Activated T-helper 1 cell treated with anti-CD3 and anti-CD28 coated beads, Interleukin-12 subunit alpha, Interleukin-12 subunit beta, Interleukin-2, Interleukin-4 antibody, amounts not matched to agents 30 ng/mL and 10 ng/mL and 1 ng/mL, durations not matched to agents 14 hours and 24 hours and 36 hours (primary cell): ENCODE measurements at regions not wholly inside any gene's neighbourhood (a gene's known extent, or its start where the extent isn't known, plus 50 kb on each side); places are given as distances from the start of the nearest gene placed in this dataset.

Experiments
- DNase-seq: peaks from one replicate; pipeline ENCODE4 v3.0.0; 2021; ENCODE audit warnings: low spot score
- H3K27ac Mint-ChIP-seq: one replicate; pipeline ENCODE4 v1.8.0; 2021; ENCODE audit warnings: mild to moderate bottlenecking, mixed read lengths
- H3K27me3 Mint-ChIP-seq: one replicate; pipeline ENCODE4 v1.8.0; 2022; ENCODE audit warnings: mild to moderate bottlenecking, moderate library complexity, mixed read lengths; ENCODE audit not compliant: insufficient read depth
- H3K36me3 Mint-ChIP-seq: one replicate; pipeline ENCODE4 v1.8.0; 2021; ENCODE audit warnings: low read depth, mixed read lengths
- H3K4me1 Mint-ChIP-seq: one replicate; pipeline ENCODE4 v1.8.0; 2021; ENCODE audit warnings: low read depth, mixed read lengths
- H3K4me3 Mint-ChIP-seq: one replicate; pipeline ENCODE4 v1.8.0; 2021; ENCODE audit warnings: mild to moderate bottlenecking, moderate library complexity, mixed read lengths
- H3K9me3 Mint-ChIP-seq: one replicate; pipeline ENCODE4 v1.8.0; 2021; ENCODE audit warnings: mixed read lengths
- intact Hi-C: fragments of 100-400 bp; cut with micrococcal nuclease; formaldehyde crosslinking; loops from one replicate; pipeline ENCODE4 v1.15.1; 2024

- intact Hi-C loops: no loop called here
- H3K9me3 Mint-ChIP-seq: no peaks in the 10 kb centered on the region
Observed at GRCh38 chr1:60290393-60290792, 216.8 kb upstream of the C1orf87 start.

GRCh38 chr1:60287536-60287935, 214.0 kb upstream of the C1orf87 start:
- no peak overlapping the region for H3K4me3 Mint-ChIP-seq
- H3K36me3 Mint-ChIP-seq: no peaks in the 10 kb centered on the region
- H3K27me3 Mint-ChIP-seq: no peaks in the 10 kb centered on the region
- intact Hi-C loops: no loop called here
- no peak overlapping the region for H3K27ac Mint-ChIP-seq
- no peak for DNase-seq
- no peaks in the 10 kb centered on the region for H3K9me3 Mint-ChIP-seq
- no peaks in the 10 kb centered on the region for H3K4me1 Mint-ChIP-seq

More at GRCh38 chr1:60290393-60290792, 216.8 kb upstream of the C1orf87 start:
- no peaks in the 10 kb centered on the region for H3K27me3 Mint-ChIP-seq
- no peak for DNase-seq
- no peaks in the 10 kb centered on the region for H3K36me3 Mint-ChIP-seq
- H3K27ac Mint-ChIP-seq: no peak overlapping the region
- no peaks in the 10 kb centered on the region for H3K4me1 Mint-ChIP-seq
- H3K4me3 Mint-ChIP-seq: no peak overlapping the region

GRCh38 chr1:60283690-60284089, 210.1 kb upstream of the C1orf87 start:
- no peak for DNase-seq
- Mint-ChIP-seq H3K36me3 (no peaks in the 10 kb centered on the region), H3K27ac (no peak overlapping the region), H3K4me3 (no peak overlapping the region), H3K9me3 (no peaks in the 10 kb centered on the region), H3K27me3 (no peaks in the 10 kb centered on the region), H3K4me1 (peaks cover 10% of the 10 kb centered on the region)
- intact Hi-C loops: no loop called here

- H3K4me1 Mint-ChIP-seq: peaks cover 10% of the 10 kb centered on the region
- intact Hi-C loops: no loop called here
Observed at GRCh38 chr1:60281360-60281932, 207.9 kb upstream of the C1orf87 start.

GRCh38 chr1:60280819-60281218, 207.2 kb upstream of the C1orf87 start:
- Mint-ChIP-seq H3K27me3 (no peaks in the 10 kb centered on the region), H3K4me3 (no peak overlapping the region), H3K4me1 (peaks cover 10% of the 10 kb centered on the region), H3K27ac (no peak overlapping the region), H3K9me3 (no peaks in the 10 kb centered on the region), H3K36me3 (no peaks in the 10 kb centered on the region)
- intact Hi-C loops: no loop called here
- no peak for DNase-seq

More at GRCh38 chr1:60281360-60281932, 207.9 kb upstream of the C1orf87 start:
- H3K27me3 Mint-ChIP-seq: no peaks in the 10 kb centered on the region
- H3K9me3 Mint-ChIP-seq: no peaks in the 10 kb centered on the region
- H3K27ac Mint-ChIP-seq: no peak overlapping the region
- H3K36me3 Mint-ChIP-seq: no peaks in the 10 kb centered on the region
- no peak overlapping the region for H3K4me3 Mint-ChIP-seq
- no peak for DNase-seq

GRCh38 chr1:60280256-60280655, 206.7 kb upstream of the C1orf87 start:
- peaks cover 10% of the 10 kb centered on the region for H3K4me1 Mint-ChIP-seq
- H3K27me3 Mint-ChIP-seq: no peaks in the 10 kb centered on the region
- H3K27ac Mint-ChIP-seq: no peak overlapping the region
- intact Hi-C loops: no loop called here
- no peaks in the 10 kb centered on the region for H3K36me3 Mint-ChIP-seq
- H3K9me3 Mint-ChIP-seq: no peaks in the 10 kb centered on the region
- H3K4me3 Mint-ChIP-seq: no peak overlapping the region
- DNase-seq: no peak

GRCh38 chr1:60279798-60280197, 206.2 kb upstream of the C1orf87 start:
- intact Hi-C loops: no loop called here
- H3K36me3 Mint-ChIP-seq: no peaks in the 10 kb centered on the region
- peaks cover 10% of the 10 kb centered on the region for H3K4me1 Mint-ChIP-seq
- no peak for DNase-seq
- H3K27me3 Mint-ChIP-seq: no peaks in the 10 kb centered on the region
- H3K4me3 Mint-ChIP-seq: no peak overlapping the region
- no peaks in the 10 kb centered on the region for H3K9me3 Mint-ChIP-seq
- no peak overlapping the region for H3K27ac Mint-ChIP-seq

- no peaks in the 10 kb centered on the region for H3K9me3 Mint-ChIP-seq
- intact Hi-C loops: no loop called here
- DNase-seq: no peak
Observed at GRCh38 chr1:60277269-60277668, 203.7 kb upstream of the C1orf87 start.

GRCh38 chr1:60274422-60275290, 201.1 kb upstream of the C1orf87 start:
- Mint-ChIP-seq H3K36me3 (no peaks in the 10 kb centered on the region), H3K4me1 (no peaks in the 10 kb centered on the region), H3K27ac (no peak overlapping the region), H3K4me3 (no peak overlapping the region), H3K27me3 (no peaks in the 10 kb centered on the region), H3K9me3 (no peaks in the 10 kb centered on the region)
- DNase-seq: no peak
- intact Hi-C loops: no loop called here

More at GRCh38 chr1:60277269-60277668, 203.7 kb upstream of the C1orf87 start:
- Mint-ChIP-seq H3K27me3 (no peaks in the 10 kb centered on the region), H3K36me3 (no peaks in the 10 kb centered on the region), H3K27ac (no peak overlapping the region), H3K4me1 (peaks cover 10% of the 10 kb centered on the region), H3K4me3 (no peak overlapping the region)

GRCh38 chr1:60273185-60273584, 199.6 kb upstream of the C1orf87 start:
- Mint-ChIP-seq H3K27me3 (no peaks in the 10 kb centered on the region), H3K36me3 (no peaks in the 10 kb centered on the region), H3K9me3 (no peaks in the 10 kb centered on the region), H3K4me3 (no peak overlapping the region), H3K27ac (no peak overlapping the region), H3K4me1 (no peaks in the 10 kb centered on the region)
- intact Hi-C loops: no loop called here
- DNase-seq: no peak

- Mint-ChIP-seq H3K27me3 (no peaks in the 10 kb centered on the region), H3K9me3 (no peaks in the 10 kb centered on the region), H3K4me3 (no peak overlapping the region), H3K36me3 (no peaks in the 10 kb centered on the region), H3K4me1 (no peaks in the 10 kb centered on the region), H3K27ac (no peak overlapping the region)
- DNase-seq: no peak
- intact Hi-C loops: no loop called here
Observed at GRCh38 chr1:60271041-60271440, 197.5 kb upstream of the C1orf87 start.

- Mint-ChIP-seq H3K27ac (no peak overlapping the region), H3K4me1 (no peaks in the 10 kb centered on the region), H3K36me3 (no peaks in the 10 kb centered on the region), H3K27me3 (no peaks in the 10 kb centered on the region), H3K4me3 (no peak overlapping the region), H3K9me3 (no peaks in the 10 kb centered on the region)
- intact Hi-C loops: no loop called here
- DNase-seq: no peak
Observed at GRCh38 chr1:60268451-60268850, 194.9 kb upstream of the C1orf87 start.
